Epithelial cell of esophagus (primary cell): ENCODE measurements at regions not wholly inside any gene's neighbourhood (a gene's known extent, or its start where the extent isn't known, plus 50 kb on each side); places are given as distances from the start of the nearest gene placed in this dataset.

ENCODE experiments used
- DNase-seq: peaks from one replicate; pipeline ENCODE4 v3.0.0; 2010; ENCODE audit warnings: low read depth
- H3K4me3 ChIP-seq: 2 replicates; pipeline ENCODE4 v1.5.1; 2011; ENCODE audit warnings: mild to moderate bottlenecking, low read length, control low read depth
- CTCF ChIP-seq: IDR thresholded peaks from 2 replicates; pipeline ENCODE4 v1.5.1; 2011; ENCODE audit warnings: low read depth, mild to moderate bottlenecking, low read length, control low read depth, inconsistent platforms; ENCODE audit not compliant: insufficient read depth; ENCODE audit errors: missing control alignments

DNA sequence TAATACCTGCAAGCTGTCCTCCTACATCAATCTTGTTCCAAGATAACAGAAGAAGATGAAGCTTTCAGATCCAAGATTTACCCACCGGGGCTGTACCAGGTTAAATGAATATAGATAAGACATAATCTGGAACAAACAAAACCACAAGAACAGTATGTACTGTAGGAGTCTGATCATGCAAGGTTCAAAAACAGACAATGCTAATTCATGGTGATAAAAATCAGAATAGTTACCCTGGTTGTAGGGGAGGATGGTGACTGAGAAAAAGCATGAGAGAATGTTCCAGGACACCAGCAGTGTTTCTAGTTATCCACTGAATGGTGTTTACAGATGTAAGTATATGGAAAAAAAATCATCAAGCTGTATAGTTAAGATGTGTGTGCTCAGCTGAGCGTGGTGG lies 211.6 kb upstream of the TBL1X start:
- no peak for DNase-seq
- no peak for TF ChIP-seq CTCF
- H3K4me3 ChIP-seq, result no peak overlapping the region

- no peak for TF ChIP-seq CTCF
- no peak overlapping the region for H3K4me3 ChIP-seq
- DNase-seq, result no peak
These were observed 207.0 kb upstream of the TBL1X start for GRCh38 chrX:9257718-9258420.

GRCh38 chrX:9258421-9259104 lies 206.3 kb upstream of the TBL1X start:
- no peak overlapping the region for H3K4me3 ChIP-seq
- no peak for TF ChIP-seq CTCF
- no peak for DNase-seq

- H3K4me3 ChIP-seq, result no peak overlapping the region
- TF ChIP-seq CTCF, result no peak
- no peak for DNase-seq
These were observed 204.3 kb upstream of the TBL1X start for GRCh38 chrX:9260603-9261002.

DNA sequence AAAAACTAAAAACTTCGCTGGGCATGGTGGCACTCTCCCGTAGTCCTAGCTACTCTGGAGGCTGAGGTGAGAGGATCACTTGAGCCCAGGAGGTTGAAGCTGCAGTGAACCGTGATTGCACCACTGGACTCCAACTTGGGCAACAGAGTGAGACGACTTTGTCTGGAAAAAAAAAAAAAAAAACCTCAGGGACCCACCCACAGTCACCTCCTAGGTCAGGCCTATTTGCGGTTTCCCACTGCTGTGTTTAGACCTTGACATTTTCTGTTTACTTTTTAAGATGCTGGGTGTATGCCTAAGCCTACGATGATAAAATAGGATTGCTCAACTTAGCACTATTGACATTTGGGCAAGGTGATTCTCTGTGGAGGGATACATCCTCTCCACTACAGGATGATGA lies 197.4 kb upstream of the TBL1X start:
- H3K4me3 ChIP-seq, result no peak overlapping the region
- TF ChIP-seq CTCF, result no peak
- DNase-seq, result no peak

- no peak for DNase-seq
- no peak for TF ChIP-seq CTCF
- no peak overlapping the region for H3K4me3 ChIP-seq
These were observed 195.7 kb upstream of the TBL1X start for GRCh38 chrX:9269134-9269533.
